Muscle of arm (tissue), 1 donor: ENCODE measurements at regions not wholly inside any gene's neighbourhood (a gene's known extent, or its start where the extent isn't known, plus 50 kb on each side); places are given as distances from the start of the nearest gene placed in this dataset.

ENCODE experiments used
- DNase-seq: peaks from one replicate; pipeline ENCODE4 v3.0.0-alpha.2; 2013

DNA sequence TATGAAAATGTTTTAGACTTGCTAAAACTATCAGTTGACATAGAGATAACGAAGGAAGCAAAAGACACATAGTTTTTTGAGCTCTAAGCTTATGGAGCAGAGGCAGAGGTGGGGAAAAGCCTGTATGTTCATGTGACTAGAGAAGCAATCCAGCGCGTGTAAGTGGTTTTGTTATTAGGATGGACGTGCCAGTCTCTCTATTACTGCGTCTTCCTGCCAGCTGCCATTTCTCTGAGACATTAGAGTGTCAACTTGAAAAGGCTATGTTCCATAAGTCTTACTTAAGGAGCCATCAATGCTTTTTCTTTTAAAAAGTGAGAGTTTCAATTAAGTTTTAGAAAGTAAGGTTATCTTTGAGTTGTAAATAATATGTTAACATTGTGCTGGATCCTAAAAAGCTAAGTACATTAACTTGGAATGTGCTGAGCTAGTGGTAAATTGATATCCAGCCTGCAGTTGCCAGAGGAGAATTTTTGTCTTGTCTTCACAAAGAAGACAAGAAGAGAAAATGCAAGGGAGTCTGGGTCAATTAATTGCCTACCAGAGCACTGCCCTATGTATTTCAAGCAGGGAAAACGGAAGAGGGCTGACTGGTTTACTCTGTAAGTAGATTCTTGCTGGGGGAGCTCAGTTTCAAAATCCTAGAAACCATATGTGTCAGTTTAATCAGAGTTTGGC is 161.8 kb upstream of the B3GALT2 start:
- no peak for DNase-seq

DNA sequence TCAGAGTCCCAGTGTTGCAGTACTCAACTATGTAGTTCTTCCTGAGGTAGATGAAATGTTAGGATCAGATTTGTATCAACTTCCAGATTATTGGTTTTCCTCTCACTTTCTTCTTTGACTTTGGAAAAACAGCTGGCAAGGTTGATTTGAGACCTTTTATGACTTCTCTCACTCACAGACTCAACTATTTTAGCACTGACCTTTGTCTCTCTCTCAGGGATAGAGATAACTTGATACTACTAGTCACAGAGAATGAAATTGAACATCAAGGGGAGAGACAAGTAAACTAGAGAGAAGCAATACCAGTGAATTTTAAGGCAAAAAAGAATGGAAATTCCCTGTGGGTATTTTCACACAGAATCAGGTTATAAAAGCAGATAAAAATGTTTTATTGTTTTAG is 159.7 kb upstream of the B3GALT2 start:
- DNase-seq = no peak

DNA sequence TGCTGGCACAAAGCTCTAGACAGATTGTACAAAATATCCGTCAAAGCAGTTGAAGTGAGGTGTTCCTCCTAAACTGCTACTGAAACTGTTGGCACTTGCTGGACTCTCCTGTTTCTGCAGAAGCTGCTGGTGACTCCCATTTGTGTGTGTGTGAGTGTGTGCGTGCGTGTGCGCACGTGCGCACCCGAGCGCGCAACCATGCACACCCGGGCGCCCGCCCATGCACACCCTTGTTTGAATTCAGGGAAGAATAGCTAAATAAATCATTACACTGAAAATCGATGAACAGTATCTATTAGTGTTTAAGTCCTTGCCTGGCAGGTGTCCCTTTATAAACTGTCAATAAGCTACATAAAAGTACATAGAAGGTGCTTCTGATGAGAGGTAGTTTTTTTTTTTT is 156.4 kb upstream of the B3GALT2 start:
- no peak for DNase-seq

- no peak for DNase-seq
Observed at GRCh38 chr1:193340331-193340730, 153.9 kb upstream of the B3GALT2 start.

GRCh38 chr1:193339401-193339800 is 153.0 kb upstream of the B3GALT2 start:
- DNase-seq = no peak

DNA sequence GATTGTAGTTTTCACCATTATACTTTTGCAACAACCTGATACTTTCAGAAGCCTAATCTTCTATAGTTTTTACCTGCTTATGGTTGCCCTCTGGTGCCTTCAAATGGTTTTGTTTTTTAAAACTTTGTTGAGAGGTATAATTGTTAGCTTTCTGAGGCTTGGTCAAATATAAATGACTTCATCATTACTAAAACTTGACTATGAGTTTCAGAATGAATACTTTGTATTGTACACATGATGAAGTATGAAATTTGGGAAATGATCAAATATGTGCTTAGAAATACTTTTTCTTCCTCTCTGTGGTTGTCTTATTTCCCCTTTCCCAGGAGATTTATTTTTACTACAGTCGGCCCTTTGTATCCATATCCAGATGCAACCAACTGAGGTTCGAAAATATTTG is 151.8 kb upstream of the B3GALT2 start:
- no peak for DNase-seq

DNA sequence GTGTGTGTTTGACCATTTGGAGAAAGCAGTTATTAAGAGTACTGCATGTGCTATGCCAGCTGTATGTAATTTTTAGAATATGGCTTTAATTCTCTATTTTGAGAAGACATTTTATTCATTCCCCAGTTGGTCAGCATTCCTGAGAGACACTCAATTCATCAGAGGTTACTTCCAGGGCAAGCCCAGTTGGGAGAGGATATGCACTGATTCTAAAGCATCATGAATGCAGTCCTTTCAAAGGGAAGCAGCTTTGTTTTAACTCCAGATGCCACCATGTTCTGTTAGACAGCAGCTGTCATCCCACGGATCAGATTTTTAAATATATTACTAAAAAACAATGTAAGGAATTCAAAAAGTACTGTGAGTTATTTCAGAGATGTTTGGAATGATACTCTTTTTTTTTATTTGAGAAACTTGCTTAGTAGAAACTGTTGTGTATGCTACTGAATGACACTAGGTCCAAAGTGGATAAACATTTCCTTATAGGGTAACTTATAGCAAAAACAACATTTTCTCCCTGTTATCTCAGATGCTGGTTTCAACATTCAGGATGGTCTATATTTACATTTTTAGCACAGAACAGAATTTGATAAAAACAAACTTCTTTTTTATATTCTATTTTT is 149.5 kb upstream of the B3GALT2 start:
- DNase-seq = no peak

- DNase-seq = no peak
Observed at GRCh38 chr1:193333166-193333565, 146.8 kb upstream of the B3GALT2 start.

- DNase-seq = no peak
Observed at GRCh38 chr1:193326296-193326695, 139.9 kb upstream of the B3GALT2 start.

DNA sequence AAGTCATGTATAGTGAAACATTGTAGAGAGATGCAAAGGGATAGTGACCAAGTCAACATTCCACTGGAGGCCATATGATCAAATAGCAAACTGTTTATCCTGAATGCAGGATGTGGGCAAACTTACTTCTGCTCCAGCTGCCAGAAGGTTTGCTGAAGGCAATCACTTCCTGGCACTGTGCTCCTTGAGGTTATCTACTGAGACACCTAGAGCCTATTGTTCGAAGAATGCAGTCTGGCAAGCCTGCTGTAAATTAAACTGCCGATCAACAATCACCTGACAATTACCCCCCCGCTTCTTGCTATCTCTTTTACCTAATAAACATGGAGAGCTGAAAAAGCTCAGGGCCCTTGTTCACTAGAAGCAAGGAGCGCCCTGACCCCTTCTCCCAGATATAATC is 139.4 kb upstream of the B3GALT2 start:
- no peak for DNase-seq

DNA sequence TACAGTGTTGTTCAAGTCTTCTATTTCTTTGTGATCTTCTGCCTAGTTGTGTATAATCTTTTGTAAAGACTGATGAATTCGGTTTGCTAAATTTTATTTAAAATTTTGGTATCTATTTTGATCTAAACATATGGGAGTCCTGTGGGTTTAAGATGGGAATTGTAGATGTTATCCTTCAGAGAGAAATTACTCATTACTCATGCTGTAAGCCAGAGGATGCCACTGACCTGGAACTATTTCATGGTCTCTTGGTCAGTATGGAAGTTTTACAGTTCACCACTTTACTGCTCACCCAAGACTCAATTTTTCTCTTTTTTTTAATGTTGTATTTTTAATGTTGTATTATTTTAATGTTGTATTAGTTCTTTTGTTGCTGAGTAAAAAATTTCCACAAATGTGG is 138.6 kb upstream of the B3GALT2 start:
- DNase-seq = no peak

DNA sequence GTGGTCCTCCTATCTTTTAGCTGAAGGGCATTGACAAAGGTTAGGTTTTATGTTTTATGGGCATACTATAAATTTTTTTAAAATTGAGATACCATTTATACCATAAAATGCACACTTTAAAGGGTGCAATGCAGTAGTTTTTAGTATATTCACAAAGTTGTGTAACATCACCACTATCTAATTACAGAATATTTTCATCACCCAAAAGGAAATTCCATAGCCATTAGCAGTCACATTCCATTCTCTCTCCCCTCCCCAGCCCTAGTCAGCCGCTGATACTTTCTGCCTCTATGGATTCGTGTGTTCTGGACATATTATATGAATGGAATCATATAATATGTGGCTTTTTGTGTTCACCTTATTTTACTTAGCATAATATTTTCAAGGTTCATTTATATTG is 135.8 kb upstream of the B3GALT2 start:
- DNase-seq = no peak

DNA sequence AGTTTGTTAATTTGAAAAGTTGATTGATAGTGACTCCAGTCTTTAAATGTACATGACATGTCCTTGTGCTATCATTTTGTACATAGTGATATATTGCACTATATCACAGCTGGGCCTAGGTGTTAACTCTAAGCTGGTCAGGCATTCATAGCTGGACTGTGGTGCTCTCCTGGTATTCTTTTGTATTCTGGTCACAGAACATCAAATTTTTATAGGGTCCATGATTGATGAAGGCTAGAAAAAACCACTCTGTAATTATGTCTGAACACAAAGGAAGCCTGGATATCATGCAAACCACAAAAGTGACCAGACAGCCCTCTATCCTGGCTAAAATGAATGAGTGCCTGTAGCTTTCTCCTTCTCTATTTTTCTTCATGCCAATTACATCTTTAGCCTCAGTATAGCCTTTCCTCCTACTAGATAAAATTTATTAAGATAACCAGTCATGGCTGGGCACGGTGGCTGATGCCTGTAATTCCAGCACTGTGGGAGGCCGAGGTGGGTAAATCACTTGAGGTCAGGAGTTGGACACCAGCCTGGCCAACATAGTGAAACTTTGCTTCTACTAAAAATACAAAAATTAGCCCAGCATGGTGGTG is 134.9 kb upstream of the B3GALT2 start:
- DNase-seq = no peak

DNA sequence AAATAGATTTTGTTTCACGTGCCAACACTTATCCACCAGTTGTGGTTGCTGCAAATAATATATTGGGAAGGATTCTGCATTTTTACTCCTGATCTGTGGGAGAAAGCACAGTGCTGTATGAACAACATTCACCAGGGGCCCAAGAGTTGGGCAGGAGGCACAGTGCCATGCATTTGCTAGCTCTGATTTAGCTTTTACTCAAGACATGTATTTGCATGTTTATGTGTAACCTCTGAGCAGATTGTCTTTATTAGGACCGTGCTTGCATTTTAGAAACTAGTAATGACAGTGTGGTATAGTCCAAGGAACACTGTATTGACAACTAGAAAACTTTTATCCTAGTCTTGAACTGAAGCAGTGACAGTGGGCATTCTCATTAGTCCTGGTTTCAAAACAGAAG is 133.9 kb upstream of the B3GALT2 start:
- no peak for DNase-seq

DNA sequence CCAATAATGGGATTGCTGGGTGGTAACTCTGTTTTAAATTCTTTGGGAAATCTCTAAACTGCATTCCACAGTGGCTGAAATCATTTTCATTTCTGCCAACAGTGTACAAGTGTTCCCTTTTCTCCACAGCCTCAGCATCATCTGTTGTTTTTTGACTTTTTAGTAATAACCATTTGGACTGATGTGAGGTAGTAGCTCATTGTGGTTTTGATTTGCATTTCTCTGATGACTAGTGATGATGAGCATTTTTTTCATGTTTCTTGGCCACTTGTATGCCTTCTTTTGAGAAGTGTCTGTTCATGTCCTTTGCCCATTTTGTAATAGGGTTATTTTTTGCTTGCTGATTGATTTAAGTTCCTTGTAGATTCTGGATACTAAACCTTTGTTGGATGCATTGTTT is 131.9 kb upstream of the B3GALT2 start:
- DNase-seq = no peak

DNA sequence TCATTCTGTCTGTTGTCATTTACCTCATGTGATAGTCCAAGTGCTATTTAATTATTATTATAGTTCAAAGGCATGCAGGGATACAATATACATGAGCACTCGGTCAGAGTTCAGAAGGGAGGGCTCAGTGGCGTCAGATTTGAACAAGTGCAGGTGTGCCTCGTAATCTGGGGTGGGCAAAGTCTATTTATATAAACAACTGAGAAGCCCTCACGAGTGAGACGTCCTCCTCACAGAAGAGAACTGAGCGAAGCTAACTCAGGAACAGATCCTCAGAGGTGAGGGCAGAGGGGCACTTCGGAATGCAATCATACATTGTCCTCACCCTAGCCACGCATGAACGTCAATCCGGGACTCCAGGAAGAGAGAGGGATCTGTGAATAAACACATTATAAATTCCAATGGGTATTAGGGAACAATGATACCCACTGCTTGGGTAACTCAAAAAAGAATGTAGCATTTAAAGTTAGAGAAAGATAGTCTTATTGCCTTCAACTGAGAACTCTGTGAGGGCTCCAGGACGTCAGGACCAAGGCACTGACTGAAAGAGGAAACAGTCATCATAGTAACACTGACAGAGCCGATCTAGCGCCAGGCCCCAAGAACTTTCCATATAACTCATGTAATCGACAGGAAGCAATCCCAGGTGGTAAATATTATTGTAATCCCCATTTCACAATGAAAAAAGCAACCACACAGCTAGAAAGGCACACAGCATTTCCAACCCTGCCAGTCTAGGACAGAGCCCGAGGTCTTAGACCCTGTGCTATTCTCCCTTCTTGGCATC is 127.1 kb upstream of the B3GALT2 start:
- DNase-seq = no peak

DNA sequence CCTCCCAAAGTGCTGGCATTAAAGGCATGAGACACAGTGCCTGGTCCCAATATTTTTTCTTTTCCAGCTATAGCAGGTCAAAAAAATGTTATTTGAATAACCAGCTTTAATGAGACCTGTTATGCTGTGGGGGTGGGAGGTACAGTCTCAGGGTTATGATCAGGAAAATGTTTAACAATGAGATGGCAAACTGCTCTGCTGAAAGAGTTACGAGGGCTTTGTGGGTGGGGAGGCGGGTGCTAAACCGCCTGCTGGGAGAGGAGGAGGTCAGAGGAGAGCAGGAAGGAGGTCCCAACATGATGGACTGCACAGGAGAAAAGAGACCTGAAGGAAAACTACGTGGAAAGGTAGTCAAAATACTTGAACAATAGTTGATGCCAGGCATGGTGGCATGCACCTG is 126.0 kb upstream of the B3GALT2 start:
- no peak for DNase-seq

- DNase-seq = no peak
Observed at GRCh38 chr1:193311226-193311948, 125.0 kb upstream of the B3GALT2 start.

DNA sequence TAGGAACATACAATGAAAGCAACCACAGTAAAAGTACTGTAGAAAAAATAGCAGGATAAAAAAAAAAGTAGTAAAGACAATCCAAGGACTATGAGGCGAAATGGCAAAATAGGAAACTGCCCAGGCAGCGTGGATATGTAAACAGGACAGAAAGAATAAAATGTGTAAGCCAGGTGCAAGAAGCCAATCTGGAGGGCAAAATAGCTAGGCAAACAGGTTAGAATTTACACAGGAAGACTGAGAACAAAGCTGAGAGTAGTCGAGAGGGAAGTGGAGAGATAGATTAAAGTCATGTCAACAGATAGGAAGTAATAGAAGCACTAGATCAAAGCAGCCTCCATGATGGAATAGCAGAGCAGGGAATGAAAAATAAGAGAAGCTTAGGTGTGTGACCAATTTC is 124.2 kb upstream of the B3GALT2 start:
- DNase-seq = no peak

- DNase-seq = no peak
Observed at GRCh38 chr1:193309936-193310475, 123.6 kb upstream of the B3GALT2 start.

DNA sequence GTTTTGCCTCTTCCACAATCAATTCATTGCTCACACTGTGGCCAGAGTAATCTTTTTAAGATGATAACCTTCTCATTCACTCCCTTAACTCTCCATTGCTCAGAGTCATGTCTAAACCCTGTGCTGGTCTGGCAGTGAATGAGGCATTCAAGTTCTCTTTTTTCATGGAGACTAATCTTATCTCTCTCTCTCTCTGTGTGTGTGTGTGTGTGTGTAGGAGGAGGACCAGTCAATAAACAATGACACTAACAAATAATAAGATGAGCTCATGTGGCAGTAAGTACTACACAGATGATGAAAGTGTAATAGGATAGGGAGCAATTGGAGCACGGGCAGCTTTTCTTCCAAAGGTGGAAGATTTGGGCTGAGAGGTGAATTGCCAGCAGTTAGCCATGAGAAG is 122.0 kb upstream of the B3GALT2 start:
- DNase-seq = no peak

GRCh38 chr1:193306430-193306829 is 120.0 kb upstream of the B3GALT2 start:
- DNase-seq = no peak
